GM23248 (cell line): ENCODE measurements at regions not wholly inside any gene's neighbourhood (a gene's known extent, or its start where the extent isn't known, plus 50 kb on each side); places are given as distances from the start of the nearest gene placed in this dataset.

Experiments
- EZH2 ChIP-seq: fragments of 200-600 bp; sonication (generic); IDR thresholded peaks from 2 replicates; pipeline ENCODE4 v1.6.1; 2018; ENCODE audit warnings: antibody characterized with exemption, mild to moderate bottlenecking; ENCODE audit not compliant: insufficient read depth, poor library complexity, severe bottlenecking
- EZH2phosphoT487 ChIP-seq: fragments of 200-600 bp; sonication (generic); IDR thresholded peaks from 2 replicates; pipeline ENCODE4 v1.6.1; 2018; ENCODE audit warnings: antibody characterized with exemption, moderate library complexity, mild to moderate bottlenecking, low read depth; ENCODE audit not compliant: insufficient read depth

DNA sequence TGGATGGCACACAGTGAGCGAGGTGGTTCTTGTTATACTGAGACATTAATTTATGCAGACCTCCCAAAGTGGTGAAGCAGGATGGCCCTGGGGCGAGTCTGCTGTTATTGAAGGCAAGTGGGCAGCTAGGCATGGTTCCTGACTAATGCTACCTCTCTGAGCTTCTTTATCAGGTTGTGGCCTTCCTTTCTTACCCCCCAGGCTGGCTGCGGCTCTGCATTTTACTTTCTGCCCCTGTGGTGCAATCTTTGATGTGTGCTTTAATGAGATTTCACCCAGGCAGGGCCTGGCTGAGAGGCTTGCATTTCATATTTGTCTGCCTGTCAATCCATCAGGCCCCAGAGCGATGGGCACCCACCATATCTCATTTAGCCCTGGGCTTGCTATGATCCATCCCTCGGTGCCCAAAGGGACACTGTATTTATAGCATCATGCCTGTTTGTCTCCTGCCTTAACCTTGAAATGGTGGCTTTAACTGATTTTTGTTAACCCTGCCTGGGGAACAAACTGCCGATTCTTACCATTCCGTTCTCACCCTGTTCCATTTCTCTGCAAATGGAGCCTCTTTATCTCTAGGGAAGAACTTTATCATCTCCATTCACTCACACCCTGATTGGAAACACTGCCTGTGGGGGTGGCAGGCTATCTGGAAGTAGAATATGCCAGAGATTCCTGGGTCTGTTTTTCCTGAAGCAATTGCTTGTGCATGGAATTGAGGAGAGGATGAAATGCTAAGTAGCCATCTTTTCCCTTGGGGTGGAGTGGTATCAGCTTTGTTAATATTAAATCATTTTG lies 316.2 kb upstream of the THSD7B start:
- TF ChIP-seq EZH2 (no peak), EZH2phosphoT487 (no peak)
